C4-2B (cell line): ENCODE measurements at regions not wholly inside any gene's neighbourhood (a gene's known extent, or its start where the extent isn't known, plus 50 kb on each side); places are given as distances from the start of the nearest gene placed in this dataset.

Experiments
- CTCF ChIP-seq: fragments of 450-650 bp; conservative IDR thresholded peaks from 2 replicates; pipeline ENCODE4 v1.5.1; 2017; ENCODE audit warnings: mild to moderate bottlenecking
- ZFX ChIP-seq: fragments of 450-650 bp; IDR thresholded peaks from 2 replicates; pipeline ENCODE4 v1.6.1; 2017

- TF ChIP-seq CTCF: no peak
- TF ChIP-seq ZFX: no peak
Measured at GRCh38 chr1:96557336-96557735, 164.2 kb upstream of the PTBP2 start.
